Activated CD4-positive, alpha-beta memory T cell treated with anti-CD3 and anti-CD28 coated beads, Interleukin-2, amount 10 ng/mL, durations not matched to agents 7 days and 5 days (primary cell): ENCODE measurements at regions not wholly inside any gene's neighbourhood (a gene's known extent, or its start where the extent isn't known, plus 50 kb on each side); places are given as distances from the start of the nearest gene placed in this dataset.

Source experiments
- CTCF ChIA-PET: fragments of 350-600 bp; sonication (Branson Sonifier 250); formaldehyde crosslinking; loops from one replicate; lab custom pipeline; 2021; ENCODE audit warnings: antibody characterized with exemption, inconsistent platforms; lab: Charles Lee
- POLR2A ChIA-PET: fragments of 350-600 bp; sonication (Branson Sonifier 250); formaldehyde crosslinking; loops from one replicate; lab custom pipeline; 2021; ENCODE audit warnings: antibody characterized with exemption; lab: Charles Lee
- DNase-seq: peaks from one replicate; pipeline ENCODE4 v3.0.0-alpha.2; 2020
- H3K27ac Mint-ChIP-seq: one replicate; pipeline ENCODE4 v1.8.0; 2021; ENCODE audit warnings: mild to moderate bottlenecking, mixed read lengths
- H3K27me3 Mint-ChIP-seq: one replicate; pipeline ENCODE4 v1.8.0; 2021; ENCODE audit warnings: mixed read lengths
- H3K36me3 Mint-ChIP-seq: one replicate; pipeline ENCODE4 v1.8.0; 2021; ENCODE audit warnings: low read depth, mixed read lengths
- H3K4me1 Mint-ChIP-seq: one replicate; pipeline ENCODE4 v1.8.0; 2021; ENCODE audit warnings: mixed read lengths
- H3K4me3 Mint-ChIP-seq: one replicate; pipeline ENCODE4 v1.8.0; 2021; ENCODE audit warnings: mild to moderate bottlenecking, mixed read lengths
- H3K9me3 Mint-ChIP-seq: one replicate; pipeline ENCODE4 v1.8.0; 2021; ENCODE audit warnings: mixed read lengths

- Mint-ChIP-seq H3K27ac (no peak overlapping the region), H3K4me1 (no peaks in the 10 kb centered on the region), H3K9me3 (no peaks in the 10 kb centered on the region), H3K27me3 (no peaks in the 10 kb centered on the region), H3K4me3 (no peak overlapping the region), H3K36me3 (no peaks in the 10 kb centered on the region)
- CTCF ChIA-PET: no interaction called here
- POLR2A ChIA-PET: no interaction called here
- no peak for DNase-seq
Observed at GRCh38 chr18:73663581-73663980, 484.1 kb downstream of the FBXO15 start.

- no peak overlapping the region for H3K27ac Mint-ChIP-seq
- ChIA-PET POLR2A (no interaction called here), CTCF (no interaction called here)
- H3K4me3 Mint-ChIP-seq: no peak overlapping the region
- H3K9me3 Mint-ChIP-seq: no peaks in the 10 kb centered on the region
- H3K27me3 Mint-ChIP-seq: no peaks in the 10 kb centered on the region
- DNase-seq: no peak
- no peaks in the 10 kb centered on the region for H3K4me1 Mint-ChIP-seq
- H3K36me3 Mint-ChIP-seq: no peaks in the 10 kb centered on the region
Observed at GRCh38 chr18:73662421-73662820, 485.2 kb downstream of the FBXO15 start.

- Mint-ChIP-seq H3K36me3 (no peaks in the 10 kb centered on the region), H3K4me3 (no peak overlapping the region), H3K27ac (no peak overlapping the region), H3K27me3 (no peaks in the 10 kb centered on the region), H3K9me3 (no peaks in the 10 kb centered on the region), H3K4me1 (no peaks in the 10 kb centered on the region)
- CTCF ChIA-PET: no interaction called here
- POLR2A ChIA-PET: no interaction called here
- DNase-seq: no peak
Observed at GRCh38 chr18:73660931-73661856, 486.4 kb downstream of the FBXO15 start.

- no peaks in the 10 kb centered on the region for H3K9me3 Mint-ChIP-seq
- CTCF ChIA-PET: interaction anchor here (0.6 kb wide), 1 partner anchor 188 kb away, joined by 4 read pairs; no protein-coding TSS in a partner anchor
- POLR2A ChIA-PET: no interaction called here
- H3K36me3 Mint-ChIP-seq: no peaks in the 10 kb centered on the region
- no peak for DNase-seq
- no peaks in the 10 kb centered on the region for H3K4me1 Mint-ChIP-seq
- H3K4me3 Mint-ChIP-seq: no peak overlapping the region
- no peaks in the 10 kb centered on the region for H3K27me3 Mint-ChIP-seq
- no peak overlapping the region for H3K27ac Mint-ChIP-seq
Observed at GRCh38 chr18:73656691-73657090, 490.9 kb downstream of the FBXO15 start.

- ChIA-PET CTCF (no interaction called here), POLR2A (no interaction called here)
- Mint-ChIP-seq H3K27me3 (no peaks in the 10 kb centered on the region), H3K4me1 (no peaks in the 10 kb centered on the region), H3K4me3 (no peak overlapping the region), H3K36me3 (no peaks in the 10 kb centered on the region), H3K9me3 (no peaks in the 10 kb centered on the region), H3K27ac (no peak overlapping the region)
- DNase-seq: no peak
Observed at GRCh38 chr18:73653827-73654226, 493.8 kb downstream of the FBXO15 start.

GRCh38 chr18:73653251-73653650 is 494.4 kb downstream of the FBXO15 start:
- no peak overlapping the region for H3K27ac Mint-ChIP-seq
- DNase-seq: no peak
- CTCF ChIA-PET: no interaction called here
- H3K9me3 Mint-ChIP-seq: no peaks in the 10 kb centered on the region
- no peak overlapping the region for H3K4me3 Mint-ChIP-seq
- POLR2A ChIA-PET: no interaction called here
- no peaks in the 10 kb centered on the region for H3K27me3 Mint-ChIP-seq
- no peaks in the 10 kb centered on the region for H3K36me3 Mint-ChIP-seq
- no peaks in the 10 kb centered on the region for H3K4me1 Mint-ChIP-seq

GRCh38 chr18:73647391-73647790 is 500.2 kb downstream of the FBXO15 start:
- ChIA-PET CTCF (no interaction called here), POLR2A (no interaction called here)
- H3K27ac Mint-ChIP-seq: no peak overlapping the region
- H3K36me3 Mint-ChIP-seq: no peaks in the 10 kb centered on the region
- H3K4me3 Mint-ChIP-seq: no peak overlapping the region
- no peaks in the 10 kb centered on the region for H3K27me3 Mint-ChIP-seq
- peaks cover 5% of the 10 kb centered on the region for H3K9me3 Mint-ChIP-seq
- H3K4me1 Mint-ChIP-seq: no peaks in the 10 kb centered on the region
- DNase-seq: no peak

- Mint-ChIP-seq H3K27ac (no peak overlapping the region), H3K4me1 (no peaks in the 10 kb centered on the region), H3K4me3 (no peak overlapping the region), H3K36me3 (no peaks in the 10 kb centered on the region), H3K27me3 (no peaks in the 10 kb centered on the region), H3K9me3 (peaks cover 5% of the 10 kb centered on the region)
- CTCF ChIA-PET: no interaction called here
- POLR2A ChIA-PET: no interaction called here
- DNase-seq: no peak
Observed at GRCh38 chr18:73646772-73647171, 500.9 kb downstream of the FBXO15 start.

- no peaks in the 10 kb centered on the region for H3K36me3 Mint-ChIP-seq
- no peaks in the 10 kb centered on the region for H3K27me3 Mint-ChIP-seq
- H3K4me1 Mint-ChIP-seq: no peaks in the 10 kb centered on the region
- H3K4me3 Mint-ChIP-seq: no peak overlapping the region
- no peak overlapping the region for H3K27ac Mint-ChIP-seq
- ChIA-PET CTCF (no interaction called here), POLR2A (no interaction called here)
- DNase-seq: no peak
- H3K9me3 Mint-ChIP-seq: peaks cover 5% of the 10 kb centered on the region
Observed at GRCh38 chr18:73646196-73646595, 501.4 kb downstream of the FBXO15 start.

- ChIA-PET CTCF (no interaction called here), POLR2A (no interaction called here)
- H3K27ac Mint-ChIP-seq: no peak overlapping the region
- no peaks in the 10 kb centered on the region for H3K27me3 Mint-ChIP-seq
- H3K4me1 Mint-ChIP-seq: no peaks in the 10 kb centered on the region
- no peak overlapping the region for H3K4me3 Mint-ChIP-seq
- DNase-seq: no peak
- peaks cover 5% of the 10 kb centered on the region for H3K9me3 Mint-ChIP-seq
- H3K36me3 Mint-ChIP-seq: no peaks in the 10 kb centered on the region
Observed at GRCh38 chr18:73645160-73645715, 502.4 kb downstream of the FBXO15 start.

GRCh38 chr18:73639788-73640187 is 507.8 kb downstream of the FBXO15 start:
- no peak for DNase-seq
- no peak overlapping the region for H3K27ac Mint-ChIP-seq
- no peaks in the 10 kb centered on the region for H3K9me3 Mint-ChIP-seq
- ChIA-PET POLR2A (no interaction called here), CTCF (no interaction called here)
- H3K4me1 Mint-ChIP-seq: no peaks in the 10 kb centered on the region
- no peak overlapping the region for H3K4me3 Mint-ChIP-seq
- no peaks in the 10 kb centered on the region for H3K27me3 Mint-ChIP-seq
- H3K36me3 Mint-ChIP-seq: no peaks in the 10 kb centered on the region

- no peaks in the 10 kb centered on the region for H3K27me3 Mint-ChIP-seq
- ChIA-PET POLR2A (no interaction called here), CTCF (no interaction called here)
- no peaks in the 10 kb centered on the region for H3K9me3 Mint-ChIP-seq
- H3K4me3 Mint-ChIP-seq: no peak overlapping the region
- H3K27ac Mint-ChIP-seq: no peak overlapping the region
- no peaks in the 10 kb centered on the region for H3K36me3 Mint-ChIP-seq
- no peaks in the 10 kb centered on the region for H3K4me1 Mint-ChIP-seq
- no peak for DNase-seq
Observed at GRCh38 chr18:73638709-73639108, 508.9 kb downstream of the FBXO15 start.

GRCh38 chr18:73636355-73636754 is 511.3 kb downstream of the FBXO15 start:
- H3K9me3 Mint-ChIP-seq: no peaks in the 10 kb centered on the region

GRCh38 chr18:73626859-73627258 is 520.8 kb downstream of the FBXO15 start:
- no peak for DNase-seq
- CTCF ChIA-PET: no interaction called here
- Mint-ChIP-seq H3K27ac (no peak overlapping the region), H3K4me3 (no peak overlapping the region), H3K27me3 (no peaks in the 10 kb centered on the region), H3K9me3 (peaks cover 1% of the 10 kb centered on the region), H3K4me1 (no peaks in the 10 kb centered on the region), H3K36me3 (no peaks in the 10 kb centered on the region)
- POLR2A ChIA-PET: no interaction called here

More at GRCh38 chr18:73636355-73636754, 511.3 kb downstream of the FBXO15 start:
- POLR2A ChIA-PET: no interaction called here
- Mint-ChIP-seq H3K27ac (no peak overlapping the region), H3K4me1 (no peaks in the 10 kb centered on the region), H3K27me3 (no peaks in the 10 kb centered on the region), H3K4me3 (no peak overlapping the region), H3K36me3 (no peaks in the 10 kb centered on the region)
- DNase-seq: no peak
- CTCF ChIA-PET: no interaction called here
